ENCODE measurements at regions not wholly inside any gene's neighbourhood (a gene's known extent, or its start where the extent isn't known, plus 50 kb on each side); places are given as distances from the start of the nearest gene placed in this dataset.

- TF ChIP-seq HDAC6 (IDR thresholded peaks at IDR 0.05; ENCODE audit: low read depth, low read length) (no peak), HDAC2 (IDR thresholded peaks at IDR 0.05; ENCODE audit: borderline replicate concordance in 1 of 2, low read depth in 2 of 2, low read length in 2 of 2) (no peak)
These were observed 125.2 kb upstream of the ARHGEF3 start (continued) for GRCh38 chr3:56926947-56927282.
